Heart right ventricle (tissue), 16 donors: ENCODE measurements at regions not wholly inside any gene's neighbourhood (a gene's known extent, or its start where the extent isn't known, plus 50 kb on each side); places are given as distances from the start of the nearest gene placed in this dataset.

ENCODE experiments used
- ATAC-seq, 8 donors: fragments of 200-7000 bp; cut with Tn5 transposase; one replicate each; pipeline ENCODE4 v1.9.1; 2020; ENCODE audit warnings: mild to moderate bottlenecking in 8 of 8, moderate library complexity in 8 of 8, moderate number of reproducible peaks in 1 of 8
- DNase-seq, 2 donors: peaks; one replicate each; pipeline ENCODE4 v3.0.0-alpha.2; 2020
- H3K27ac ChIP-seq, 10 donors: fragments of 200-600 bp; sonication (generic) in 2 of 10; one replicate each; pipeline versions ENCODE4 v1.5.0 to v1.8.0; 2020 to 2022; ENCODE audit warnings: mild to moderate bottlenecking in 3 of 10
- H3K27me3 ChIP-seq, 7 donors: fragments of 200-600 bp; one replicate each; pipeline ENCODE4 v1.8.0; 2021 to 2022; ENCODE audit warnings: mild to moderate bottlenecking in 2 of 7
- H3K36me3 ChIP-seq, 9 donors: fragments of 200-600 bp; sonication (generic) in 1 of 9; one replicate each; pipeline versions ENCODE4 v1.5.0 to v1.8.0; 2020 to 2022; ENCODE audit warnings: mild to moderate bottlenecking in 2 of 9
- H3K4me1 ChIP-seq, 9 donors: fragments of 200-600 bp; sonication (generic) in 1 of 9; one replicate each; pipeline versions ENCODE4 v1.5.0 to v1.8.0; 2020 to 2022; ENCODE audit warnings: mild to moderate bottlenecking in 4 of 9
- H3K4me3 ChIP-seq, 10 donors: fragments of 200-600 bp; sonication (generic) in 2 of 10; one replicate each; pipeline versions ENCODE4 v1.5.0 to v1.8.0; 2020 to 2022; ENCODE audit warnings: mild to moderate bottlenecking in 7 of 10, moderate library complexity in 2 of 10
- H3K9me3 ChIP-seq, 11 donors: fragments of 200-600 bp in 10 of 11; sonication (generic) in 2 of 11; one replicate each; pipeline versions ENCODE4 v1.5.0 to v1.8.0; 2013 to 2022; ENCODE audit warnings: mild to moderate bottlenecking in 2 of 11, control low read depth in 1 of 11, moderate library complexity in 1 of 11
- WGBS, 2 donors: extraction: QIAGEN DNeasy Blood & Tissue Kit; methylation state at CpG; one replicate each; pipeline ENCODE4 v1.1.7; 2013; ENCODE audit warnings: inconsistent platforms in 1 of 2; 5-methylcytosine and 5-hydroxymethylcytosine counted together
- intact Hi-C, 10 donors: fragments of 100-400 bp; cut with DNase I; formaldehyde crosslinking; loops; one replicate each; pipeline versions ENCODE4 v1.11.1 to v1.14.2; 2022
- TF ChIP-seq, protein P1 (sequence below), 9 donors: fragments of 200-600 bp; sonication (generic) in 2 of 9; IDR thresholded peaks; one replicate each; pipeline versions ENCODE4 v1.5.0 to v1.8.0; 2021 to 2022; ENCODE audit warnings: antibody characterized with exemption in 9 of 9, mild to moderate bottlenecking in 5 of 9, moderate library complexity in 1 of 9
- donor health status: Arrhythmogenic right ventricular cardiomyopathy.
- donor health status: ischemic (EF 13 %, LVEDD 7.1; RV severe dilation, severe dysfunction).
- donor health status: healthy with polysubstance abuse.
- donor health status: DM: no; HTN: yes; CAD: no.
- donor health status: DM: no; HTN: no; CAD: no.
- donor health status: ischemic (EF 25% LVEDD 6.9; RV normal size, moderate dysfunction).
- donor health status: ischemic (EF 25% LVEDD 5.7; RV mildly dilated, moderate dysfunction).
- donor health status: healthy.
- donor health status: DM: yes; HTN: yes; CAD: no.
- donor health status: Ischemic cardiomyopathy.
- donor health status: ischemic (EF 35%, LVEDD 5.7; RV mildly dilated, moderate dysfunction).
- donor health status: nonischemic (EF 11% LVEDD 7.7; RV severe dilation, severe dysfunction).
- donor health status: DM: yes; HTN: yes; CAD: no.
- donor health status: PGD.
- donor health status: ischemic (EF 29% LVEDD 5.4; RV normal size, mild dysfunction).
- donor health status: nonischemic (EF 23%, LVEDD 6.1; RV moderate dilation, normal function).

DNA sequence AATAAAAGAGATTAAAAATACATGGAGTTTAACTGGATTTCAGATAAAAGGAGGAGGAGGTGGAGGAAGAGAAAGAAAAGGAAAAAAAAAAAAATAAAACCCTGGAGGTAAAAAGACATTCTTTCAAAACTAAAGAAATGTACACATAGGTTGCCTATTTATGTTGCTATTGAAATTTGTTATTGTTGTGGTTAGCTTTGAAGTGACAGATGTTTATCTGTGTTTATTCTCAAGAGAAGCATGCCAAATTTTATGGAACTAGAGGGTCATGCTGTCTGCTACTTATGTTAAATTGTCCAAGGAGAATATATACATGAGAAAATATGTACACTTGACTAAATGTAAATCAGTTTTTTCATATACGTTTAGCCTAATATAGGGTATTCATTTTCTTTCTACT, 653.2 kb downstream of the DCDC2C start:
- intact Hi-C loops: no loop called here
- WGBS, 2 donors: 83 to 88% methylated on average over 1 of the region's 1 CpG
- ATAC-seq (no peak), DNase-seq (no peak)
- no peak overlapping the region for H3K4me3 ChIP-seq
- no peak overlapping the region for H3K27ac ChIP-seq
- H3K27me3 ChIP-seq: no peaks in the 10 kb centered on the region
- H3K9me3 ChIP-seq: peaks cover 0 to 3% (median 0%) of the 10 kb centered on the region in 11 donors
- H3K4me1 ChIP-seq: no peaks in the 10 kb centered on the region
- TF ChIP-seq, protein P1, sequence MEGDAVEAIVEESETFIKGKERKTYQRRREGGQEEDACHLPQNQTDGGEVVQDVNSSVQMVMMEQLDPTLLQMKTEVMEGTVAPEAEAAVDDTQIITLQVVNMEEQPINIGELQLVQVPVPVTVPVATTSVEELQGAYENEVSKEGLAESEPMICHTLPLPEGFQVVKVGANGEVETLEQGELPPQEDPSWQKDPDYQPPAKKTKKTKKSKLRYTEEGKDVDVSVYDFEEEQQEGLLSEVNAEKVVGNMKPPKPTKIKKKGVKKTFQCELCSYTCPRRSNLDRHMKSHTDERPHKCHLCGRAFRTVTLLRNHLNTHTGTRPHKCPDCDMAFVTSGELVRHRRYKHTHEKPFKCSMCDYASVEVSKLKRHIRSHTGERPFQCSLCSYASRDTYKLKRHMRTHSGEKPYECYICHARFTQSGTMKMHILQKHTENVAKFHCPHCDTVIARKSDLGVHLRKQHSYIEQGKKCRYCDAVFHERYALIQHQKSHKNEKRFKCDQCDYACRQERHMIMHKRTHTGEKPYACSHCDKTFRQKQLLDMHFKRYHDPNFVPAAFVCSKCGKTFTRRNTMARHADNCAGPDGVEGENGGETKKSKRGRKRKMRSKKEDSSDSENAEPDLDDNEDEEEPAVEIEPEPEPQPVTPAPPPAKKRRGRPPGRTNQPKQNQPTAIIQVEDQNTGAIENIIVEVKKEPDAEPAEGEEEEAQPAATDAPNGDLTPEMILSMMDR (IDR thresholded peaks at IDR 0.05): no peak
- no peaks in the 10 kb centered on the region for H3K36me3 ChIP-seq

DNA sequence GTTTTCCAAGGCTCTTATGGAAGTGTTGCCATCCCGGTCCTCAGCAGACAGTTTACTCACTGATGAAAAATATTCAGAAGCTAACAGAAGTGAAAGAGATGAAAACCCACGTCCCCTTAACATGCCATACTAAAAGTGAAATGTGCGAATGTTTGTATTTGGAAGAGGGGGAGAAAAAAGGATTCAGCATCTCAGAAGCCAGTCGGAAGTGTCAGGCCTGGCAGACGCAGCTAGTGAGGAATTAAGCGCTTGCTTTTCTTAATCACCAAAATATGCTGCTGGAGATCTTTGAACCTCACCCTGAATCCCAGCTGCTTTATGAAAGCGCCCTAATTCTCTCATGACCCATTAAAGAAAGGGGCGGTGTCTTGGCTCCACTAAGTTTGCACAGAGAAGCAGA, 653.7 kb downstream of the DCDC2C start:
- no peak overlapping the region for H3K4me3 ChIP-seq
- peaks cover 0 to 5% (median 0%) of the 10 kb centered on the region in 11 donors for H3K9me3 ChIP-seq
- no peak for ATAC-seq
- intact Hi-C loops: no loop called here
- H3K36me3 ChIP-seq: no peaks in the 10 kb centered on the region
- H3K27ac ChIP-seq: no peak overlapping the region
- TF ChIP-seq, protein P1 (IDR thresholded peaks at IDR 0.05): no peak
- WGBS, 2 donors: 74% methylated on average over 8 of the region's 8 CpGs
- no peaks in the 10 kb centered on the region for H3K27me3 ChIP-seq
- H3K4me1 ChIP-seq: no peaks in the 10 kb centered on the region
- no peak for DNase-seq

DNA sequence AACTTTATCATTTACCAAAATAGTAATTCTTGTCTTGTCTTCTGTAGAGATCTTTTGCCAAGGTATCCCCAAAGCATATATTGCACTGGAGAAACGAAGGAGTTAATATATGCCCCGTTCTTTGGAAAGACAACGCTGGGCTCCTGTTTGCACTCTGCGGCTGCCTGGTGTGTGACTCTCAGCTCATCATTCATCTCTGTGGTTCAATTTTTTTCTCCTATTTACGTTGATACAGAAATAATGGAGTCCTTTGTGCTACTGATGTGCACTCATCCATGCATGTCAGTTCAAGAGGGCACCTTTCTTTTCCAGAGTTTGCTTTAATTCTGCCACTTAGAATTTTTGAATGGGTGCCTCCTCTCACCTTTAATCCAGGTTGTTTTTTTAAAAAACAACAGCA, 655.5 kb downstream of the DCDC2C start:
- DNase-seq: no peak
- Histone ChIP-seq H3K9me3 (peaks cover 0 to 13% (median 0%) of the 10 kb centered on the region in 11 donors), H3K27me3 (no peaks in the 10 kb centered on the region), H3K27ac (no peak overlapping the region), H3K36me3 (no peaks in the 10 kb centered on the region), H3K4me3 (no peak overlapping the region), H3K4me1 (no peaks in the 10 kb centered on the region)
- intact Hi-C loops: no loop called here
- no peak for ATAC-seq
- 67 to 80% methylated on average over 5 of the region's 5 CpGs for whole genome bisulfite sequencing, 2 donors
- TF ChIP-seq, protein P1 (IDR thresholded peaks at IDR 0.05): no peak

DNA sequence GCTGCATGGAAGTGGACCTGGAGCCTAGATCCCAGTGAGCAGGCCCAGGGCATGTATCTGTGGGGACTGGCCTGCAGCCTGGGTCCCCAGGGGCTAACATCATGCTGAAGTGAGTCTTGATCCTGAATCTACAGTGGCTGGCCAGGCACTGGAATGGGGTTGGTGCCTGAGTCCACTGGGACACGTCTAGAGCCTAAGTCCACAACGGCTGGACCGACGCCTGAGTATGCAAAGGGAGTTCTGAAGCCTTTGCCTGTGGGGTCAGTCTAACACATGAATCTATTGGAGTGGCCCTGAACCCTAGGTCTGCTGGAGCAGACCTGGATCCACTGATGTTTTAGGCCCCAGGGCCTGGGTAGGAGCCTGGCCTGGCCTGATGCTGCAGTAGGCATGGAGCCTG, 665.5 kb downstream of the DCDC2C start:
- no peaks in the 10 kb centered on the region for H3K27me3 ChIP-seq
- no peaks in the 10 kb centered on the region for H3K4me1 ChIP-seq
- no peak overlapping the region for H3K27ac ChIP-seq
- H3K9me3 ChIP-seq: peaks cover 0 to 59% (median 19%) of the 10 kb centered on the region in 11 donors
- H3K36me3 ChIP-seq: no peaks in the 10 kb centered on the region
- intact Hi-C loops: no loop called here
- no peak overlapping the region for H3K4me3 ChIP-seq
- WGBS, 2 donors: 90 to 98% methylated on average over 4 of the region's 4 CpGs
- DNase-seq (no peak), ATAC-seq (no peak)
- TF ChIP-seq, protein P1 (IDR thresholded peaks at IDR 0.05): no peak
